Activated CD4-positive, alpha-beta T cell treated with anti-CD3 and anti-CD28 coated beads, Interleukin-2, amount 10 ng/mL, durations not matched to agents 7 days and 5 days (primary cell): ENCODE measurements at regions not wholly inside any gene's neighbourhood (a gene's known extent, or its start where the extent isn't known, plus 50 kb on each side); places are given as distances from the start of the nearest gene placed in this dataset.
"Not testable (repeated sequence)": the region's sequence is repeated elsewhere in the genome, so short reads cannot be mapped to it uniquely, and the experiment has no call there.

Source experiments
- CTCF ChIA-PET: fragments of 350-600 bp; sonication (Branson Sonifier 250); formaldehyde crosslinking; loops from one replicate; lab custom pipeline; 2021; ENCODE audit warnings: antibody characterized with exemption; lab: Charles Lee
- POLR2A ChIA-PET: fragments of 350-600 bp; sonication (Branson Sonifier 250); formaldehyde crosslinking; loops from one replicate; lab custom pipeline; 2021; ENCODE audit warnings: antibody characterized with exemption; lab: Charles Lee
- DNase-seq: peaks from one replicate; pipeline ENCODE4 v3.0.0-alpha.2; 2020
- H3K27ac Mint-ChIP-seq: one replicate; pipeline ENCODE4 v1.8.0; 2021; ENCODE audit warnings: mild to moderate bottlenecking, moderate library complexity, mixed read lengths
- H3K27me3 Mint-ChIP-seq: one replicate; pipeline ENCODE4 v1.8.0; 2021; ENCODE audit warnings: mixed read lengths
- H3K36me3 Mint-ChIP-seq: one replicate; pipeline ENCODE4 v1.8.0; 2021; ENCODE audit warnings: low read depth, mixed read lengths
- H3K4me1 Mint-ChIP-seq: one replicate; pipeline ENCODE4 v1.8.0; 2021; ENCODE audit warnings: mixed read lengths
- H3K4me3 Mint-ChIP-seq: one replicate; pipeline ENCODE4 v1.8.0; 2021; ENCODE audit warnings: mild to moderate bottlenecking, moderate library complexity, mixed read lengths
- H3K9me3 Mint-ChIP-seq: one replicate; pipeline ENCODE4 v1.8.0; 2021; ENCODE audit warnings: mixed read lengths

- no peak for DNase-seq
- Mint-ChIP-seq H3K27ac (no peak overlapping the region), H3K4me3 (no peak overlapping the region), H3K4me1 (no peaks in the 10 kb centered on the region), H3K9me3 (peaks cover 5% of the 10 kb centered on the region), H3K27me3 (no peaks in the 10 kb centered on the region), H3K36me3 (no peaks in the 10 kb centered on the region)
- CTCF ChIA-PET, result no interaction called here
- POLR2A ChIA-PET, result no interaction called here
These were observed 1240.7 kb downstream of the BRINP3 start for GRCh38 chr1:189237008-189237407.

- ChIA-PET CTCF (no interaction called here), POLR2A (no interaction called here)
- Mint-ChIP-seq H3K36me3 (no peaks in the 10 kb centered on the region), H3K27me3 (no peaks in the 10 kb centered on the region), H3K27ac (no peak overlapping the region), H3K4me3 (no peak overlapping the region), H3K4me1 (no peaks in the 10 kb centered on the region), H3K9me3 (peaks cover 10% of the 10 kb centered on the region)
- no peak for DNase-seq
These were observed 1223.9 kb downstream of the BRINP3 start for GRCh38 chr1:189253601-189254350.

- H3K27ac Mint-ChIP-seq, CTCF ChIA-PET, H3K27me3 Mint-ChIP-seq, DNase-seq, POLR2A ChIA-PET, H3K4me1 Mint-ChIP-seq, H3K36me3 Mint-ChIP-seq, H3K4me3 Mint-ChIP-seq: not testable (repeated sequence)
- H3K9me3 Mint-ChIP-seq, result peaks cover 11% of the 10 kb centered on the region
These were observed 1216.5 kb downstream of the BRINP3 start for GRCh38 chr1:189261128-189261527.

- H3K4me1 Mint-ChIP-seq, result no peaks in the 10 kb centered on the region
- H3K4me3 Mint-ChIP-seq, result no peak overlapping the region
- peaks cover 19% of the 10 kb centered on the region for H3K9me3 Mint-ChIP-seq
- POLR2A ChIA-PET, result no interaction called here
- no peak for DNase-seq
- CTCF ChIA-PET, result no interaction called here
- no peaks in the 10 kb centered on the region for H3K36me3 Mint-ChIP-seq
- no peak overlapping the region for H3K27ac Mint-ChIP-seq
- no peaks in the 10 kb centered on the region for H3K27me3 Mint-ChIP-seq
These were observed 1208.7 kb downstream of the BRINP3 start for GRCh38 chr1:189269011-189269410.

GRCh38 chr1:189274267-189274666 lies 1203.4 kb downstream of the BRINP3 start:
- H3K9me3 Mint-ChIP-seq, result peaks cover 9% of the 10 kb centered on the region
- H3K4me3 Mint-ChIP-seq, result no peak overlapping the region
- DNase-seq, result no peak
- H3K27me3 Mint-ChIP-seq, result no peaks in the 10 kb centered on the region
- H3K27ac Mint-ChIP-seq, result no peak overlapping the region
- ChIA-PET POLR2A (no interaction called here), CTCF (no interaction called here)
- no peaks in the 10 kb centered on the region for H3K4me1 Mint-ChIP-seq
- no peaks in the 10 kb centered on the region for H3K36me3 Mint-ChIP-seq

GRCh38 chr1:189275796-189276195 lies 1201.9 kb downstream of the BRINP3 start:
- Mint-ChIP-seq H3K4me3 (no peak overlapping the region), H3K36me3 (no peaks in the 10 kb centered on the region), H3K4me1 (no peaks in the 10 kb centered on the region), H3K27me3 (no peaks in the 10 kb centered on the region), H3K9me3 (peaks cover 7% of the 10 kb centered on the region), H3K27ac (no peak overlapping the region)
- ChIA-PET POLR2A (no interaction called here), CTCF (no interaction called here)
- DNase-seq, result no peak

GRCh38 chr1:189289346-189289745 lies 1188.3 kb downstream of the BRINP3 start:
- no peaks in the 10 kb centered on the region for H3K27me3 Mint-ChIP-seq
- ChIA-PET CTCF (no interaction called here), POLR2A (no interaction called here)

GRCh38 chr1:189301235-189301634 lies 1176.4 kb downstream of the BRINP3 start:
- ChIA-PET CTCF (no interaction called here), POLR2A (no interaction called here)
- no peak overlapping the region for H3K27ac Mint-ChIP-seq
- H3K9me3 Mint-ChIP-seq, result peaks cover 10% of the 10 kb centered on the region
- no peaks in the 10 kb centered on the region for H3K27me3 Mint-ChIP-seq
- H3K4me1 Mint-ChIP-seq, result no peaks in the 10 kb centered on the region
- no peak for DNase-seq
- H3K36me3 Mint-ChIP-seq, result no peaks in the 10 kb centered on the region
- no peak overlapping the region for H3K4me3 Mint-ChIP-seq

More at GRCh38 chr1:189289346-189289745, 1188.3 kb downstream of the BRINP3 start:
- H3K9me3 Mint-ChIP-seq, result peaks cover 5% of the 10 kb centered on the region
- no peak overlapping the region for H3K4me3 Mint-ChIP-seq
- DNase-seq, result no peak
- no peaks in the 10 kb centered on the region for H3K4me1 Mint-ChIP-seq
- H3K36me3 Mint-ChIP-seq, result no peaks in the 10 kb centered on the region
- no peak overlapping the region for H3K27ac Mint-ChIP-seq

- no peaks in the 10 kb centered on the region for H3K4me1 Mint-ChIP-seq
- H3K36me3 Mint-ChIP-seq, result no peaks in the 10 kb centered on the region
- ChIA-PET CTCF (no interaction called here), POLR2A (no interaction called here)
- H3K27me3 Mint-ChIP-seq, result no peaks in the 10 kb centered on the region
- peaks cover 5% of the 10 kb centered on the region for H3K9me3 Mint-ChIP-seq
- no peak overlapping the region for H3K27ac Mint-ChIP-seq
- no peak for DNase-seq
- no peak overlapping the region for H3K4me3 Mint-ChIP-seq
These were observed 1172.4 kb downstream of the BRINP3 start for GRCh38 chr1:189305279-189305678.

GRCh38 chr1:189311915-189312314 lies 1165.7 kb downstream of the BRINP3 start:
- ChIA-PET POLR2A (no interaction called here), CTCF (no interaction called here)
- no peaks in the 10 kb centered on the region for H3K9me3 Mint-ChIP-seq
- H3K27me3 Mint-ChIP-seq, result no peaks in the 10 kb centered on the region
- no peak for DNase-seq
- H3K27ac Mint-ChIP-seq, result no peak overlapping the region
- H3K36me3 Mint-ChIP-seq, result no peaks in the 10 kb centered on the region
- H3K4me3 Mint-ChIP-seq, result no peak overlapping the region
- H3K4me1 Mint-ChIP-seq, result no peaks in the 10 kb centered on the region

GRCh38 chr1:189312499-189312898 lies 1165.2 kb downstream of the BRINP3 start:
- H3K4me3 Mint-ChIP-seq, result no peak overlapping the region
- H3K9me3 Mint-ChIP-seq, result no peaks in the 10 kb centered on the region
- H3K27me3 Mint-ChIP-seq, result no peaks in the 10 kb centered on the region
- ChIA-PET CTCF (no interaction called here), POLR2A (no interaction called here)
- no peak for DNase-seq
- H3K4me1 Mint-ChIP-seq, result no peaks in the 10 kb centered on the region
- H3K36me3 Mint-ChIP-seq, result no peaks in the 10 kb centered on the region
- no peak overlapping the region for H3K27ac Mint-ChIP-seq

GRCh38 chr1:189313488-189313887 lies 1164.2 kb downstream of the BRINP3 start:
- H3K27me3 Mint-ChIP-seq, result no peaks in the 10 kb centered on the region
- ChIA-PET CTCF (no interaction called here), POLR2A (no interaction called here)
- no peak overlapping the region for H3K4me3 Mint-ChIP-seq
- H3K27ac Mint-ChIP-seq, result no peak overlapping the region
- no peak for DNase-seq
- no peaks in the 10 kb centered on the region for H3K36me3 Mint-ChIP-seq
- H3K9me3 Mint-ChIP-seq, result no peaks in the 10 kb centered on the region
- H3K4me1 Mint-ChIP-seq, result no peaks in the 10 kb centered on the region

- no peak overlapping the region for H3K4me3 Mint-ChIP-seq
- no peaks in the 10 kb centered on the region for H3K27me3 Mint-ChIP-seq
- ChIA-PET CTCF (no interaction called here), POLR2A (no interaction called here)
- no peaks in the 10 kb centered on the region for H3K9me3 Mint-ChIP-seq
- H3K4me1 Mint-ChIP-seq, result no peaks in the 10 kb centered on the region
- no peak overlapping the region for H3K27ac Mint-ChIP-seq
- no peaks in the 10 kb centered on the region for H3K36me3 Mint-ChIP-seq
- DNase-seq, result no peak
These were observed 1162.4 kb downstream of the BRINP3 start for GRCh38 chr1:189315035-189315901.
